LoVo (cell line): ENCODE measurements at regions not wholly inside any gene's neighbourhood (a gene's known extent, or its start where the extent isn't known, plus 50 kb on each side); places are given as distances from the start of the nearest gene placed in this dataset.
A peak's percentile ranks its signal among the peaks of the same experiment; 100 is the strongest.

Source experiments
- DNase-seq: peaks from one replicate; pipeline ENCODE4 v3.0.0-alpha.2; 2016; ENCODE audit warnings: low spot score

DNA sequence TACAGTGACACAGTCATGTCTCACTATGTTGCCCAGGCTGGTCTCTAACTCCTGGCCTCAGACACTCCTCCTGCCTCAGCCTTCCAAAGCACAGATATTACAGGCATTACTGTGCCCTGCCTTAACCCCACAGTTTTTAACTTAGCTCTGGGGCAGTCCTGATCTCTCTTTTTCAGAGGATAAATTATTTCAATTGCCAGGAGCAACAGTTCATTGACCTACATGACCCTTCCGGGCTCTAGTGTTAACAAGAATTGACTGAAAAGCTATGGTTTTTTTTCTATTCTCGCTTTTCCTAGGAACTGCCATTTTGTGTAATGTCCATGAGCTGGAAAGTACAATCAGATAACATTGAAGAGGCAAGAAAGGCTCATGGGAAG is 92.8 kb downstream of the HNRNPLL start:
- no peak for DNase-seq

DNA sequence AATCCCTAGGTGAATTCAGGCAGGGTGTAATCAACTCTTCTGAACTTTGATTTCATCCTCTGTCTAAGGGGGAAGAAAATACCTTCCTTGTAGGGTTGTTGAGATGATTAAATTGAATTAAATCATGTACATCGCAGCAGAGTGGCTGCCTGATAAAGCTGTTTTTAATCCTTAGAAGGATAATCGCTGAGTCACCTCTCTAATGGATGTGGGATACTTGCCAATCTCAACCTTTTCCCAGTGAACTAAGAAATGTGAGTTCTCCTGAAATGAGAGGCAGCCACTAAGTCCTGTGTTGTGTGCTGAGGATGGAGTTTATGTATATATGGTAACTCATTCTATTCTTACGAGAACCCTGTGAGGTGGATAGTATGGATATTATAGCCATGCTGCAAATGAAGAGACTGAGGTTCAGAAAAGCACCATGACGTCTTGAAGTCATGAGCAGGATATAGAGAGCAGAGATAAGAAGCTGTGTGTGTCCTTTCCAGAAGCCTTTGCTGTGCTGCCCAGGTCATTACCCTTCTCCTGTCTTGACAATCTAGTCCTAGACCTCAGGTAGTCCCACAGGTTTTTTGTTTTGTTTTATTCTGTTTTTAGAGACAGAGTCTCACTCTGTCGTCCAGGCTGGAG is 93.3 kb downstream of the HNRNPLL start:
- DNase-seq: peak; percentile 36

DNA sequence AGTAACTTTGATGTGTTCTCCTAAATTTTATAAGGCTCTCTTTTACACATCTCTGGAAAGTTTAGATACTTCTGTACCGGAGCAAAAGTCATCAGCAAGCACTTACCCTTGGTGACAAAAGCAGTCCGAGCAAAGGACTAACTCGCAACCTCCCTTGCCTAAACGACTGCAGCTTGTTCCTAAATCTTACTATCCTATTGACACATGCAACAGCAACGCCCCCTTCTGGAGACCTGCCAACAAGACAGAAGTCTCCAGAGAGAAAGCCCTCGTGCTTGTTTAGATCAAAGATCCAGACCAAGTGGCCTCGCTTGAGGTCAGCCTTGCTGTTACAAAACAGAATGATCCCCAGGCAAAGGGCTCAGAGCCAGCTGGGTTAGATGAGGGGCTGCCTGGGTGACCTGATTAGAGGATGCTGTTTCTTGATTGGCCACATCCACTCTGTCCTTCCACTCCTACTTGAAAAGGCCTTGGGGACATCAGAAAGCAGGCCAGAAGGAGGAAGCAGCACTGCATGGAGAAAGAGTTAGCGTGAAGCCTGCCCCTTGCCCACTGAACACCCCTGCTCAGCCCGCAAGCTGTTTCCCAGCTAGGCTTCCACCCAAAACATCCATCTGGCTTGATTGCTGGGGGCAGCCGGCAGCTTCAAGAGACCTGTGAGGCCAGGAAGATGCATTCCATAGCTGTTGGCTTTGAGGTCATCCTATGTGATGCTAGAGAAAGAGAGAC is 94.3 kb downstream of the HNRNPLL start:
- peak; percentile 79 for DNase-seq

GRCh38 chr2:38507712-38508111 is 95.0 kb downstream of the HNRNPLL start:
- DNase-seq: no peak

DNA sequence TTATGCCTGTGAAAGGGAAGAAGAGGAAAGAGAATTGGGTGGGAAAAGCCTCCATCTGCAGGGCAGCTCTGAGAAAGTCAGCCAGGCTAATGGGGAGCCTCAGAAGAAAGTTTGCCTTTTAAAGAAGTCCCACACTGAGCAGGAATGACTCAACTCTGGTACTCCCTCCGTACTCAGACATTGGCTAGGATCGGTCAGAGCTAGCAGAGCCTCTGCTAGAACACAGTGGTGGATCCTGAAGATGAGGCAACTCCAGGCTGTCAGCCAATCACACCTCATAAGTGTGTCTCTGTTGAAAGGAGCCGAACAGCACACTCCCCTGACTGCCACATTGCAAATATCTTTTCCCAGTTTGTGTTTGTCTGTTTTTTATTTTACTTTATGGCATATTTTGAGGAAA is 96.9 kb downstream of the HNRNPLL start:
- no peak for DNase-seq

DNA sequence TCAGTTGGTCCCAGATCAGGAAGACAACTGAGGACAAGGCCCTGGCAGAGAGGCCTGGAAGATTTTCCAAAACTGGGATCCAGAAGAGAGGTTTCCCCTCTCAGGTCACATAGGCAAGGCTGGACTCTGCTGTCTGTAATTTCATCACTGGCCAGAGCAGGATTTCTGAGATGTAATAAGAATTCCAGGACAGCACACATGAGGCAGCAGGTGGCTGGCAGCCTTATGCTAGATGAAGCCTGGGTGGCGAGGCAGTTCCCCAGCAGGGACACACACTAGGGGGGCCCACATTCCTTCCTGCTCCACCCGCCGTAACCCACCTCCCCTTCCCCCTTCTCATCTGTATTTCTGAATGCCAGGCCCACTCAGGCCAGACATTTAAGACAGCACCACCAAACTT is 98.6 kb downstream of the HNRNPLL start:
- DNase-seq: no peak

DNA sequence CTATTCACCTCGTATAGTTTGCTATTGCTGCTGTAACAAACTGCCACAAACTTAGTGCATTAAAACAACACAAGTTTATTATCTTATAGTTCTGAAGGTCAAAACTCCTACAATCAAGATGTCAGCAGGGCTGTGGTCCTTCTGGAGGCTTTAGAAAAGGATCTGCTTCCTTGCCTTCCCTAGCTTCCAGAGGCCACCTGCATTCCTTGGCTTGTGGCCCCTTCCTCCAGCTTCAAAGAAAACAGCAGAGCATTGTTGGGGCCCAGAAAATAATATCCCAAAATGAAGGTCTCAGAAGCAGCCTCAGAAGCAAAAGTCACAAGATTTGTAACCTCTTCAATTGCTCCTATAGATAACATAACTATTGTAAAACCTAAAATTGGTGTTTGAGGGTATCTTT is 100.6 kb downstream of the HNRNPLL start:
- DNase-seq: no peak

- DNase-seq: no peak
Observed at GRCh38 chr2:38500283-38500634, 102.5 kb downstream of the HNRNPLL start.

DNA sequence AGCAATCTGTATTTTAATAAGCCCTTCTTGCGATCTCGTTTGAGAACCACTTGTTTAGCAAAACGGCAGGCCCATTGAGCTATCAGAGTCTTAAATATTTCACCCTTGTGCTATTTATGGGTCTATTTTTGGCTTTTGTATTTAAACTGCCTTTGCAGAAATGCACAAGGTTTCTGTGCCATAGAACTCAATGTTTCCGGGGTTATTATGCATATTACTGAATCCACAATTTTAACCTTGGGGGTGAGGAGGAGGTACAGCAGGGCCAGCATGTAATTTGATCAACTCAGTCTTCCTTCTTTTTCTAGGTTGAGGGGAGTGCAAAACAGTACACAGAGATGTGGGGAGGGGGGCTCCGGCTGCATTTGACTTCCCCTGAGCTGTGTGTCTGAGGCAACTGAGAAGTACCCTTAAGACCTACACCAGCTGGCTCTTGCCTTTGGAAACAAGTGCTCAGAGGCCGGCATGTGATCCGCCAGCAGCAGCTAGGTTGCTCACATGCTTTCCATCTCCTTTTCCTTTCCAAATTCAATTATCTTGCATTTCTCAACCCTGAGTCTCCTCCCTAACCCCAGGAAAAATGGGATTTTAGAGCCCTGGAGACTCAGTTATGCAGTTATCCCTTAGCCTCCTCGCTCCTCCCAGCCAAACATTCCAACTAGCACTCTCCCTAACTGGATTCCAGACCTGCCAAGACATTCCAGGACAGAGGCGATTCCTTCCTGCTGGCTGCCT is 103.0 kb downstream of the HNRNPLL start:
- DNase-seq: no peak

DNA sequence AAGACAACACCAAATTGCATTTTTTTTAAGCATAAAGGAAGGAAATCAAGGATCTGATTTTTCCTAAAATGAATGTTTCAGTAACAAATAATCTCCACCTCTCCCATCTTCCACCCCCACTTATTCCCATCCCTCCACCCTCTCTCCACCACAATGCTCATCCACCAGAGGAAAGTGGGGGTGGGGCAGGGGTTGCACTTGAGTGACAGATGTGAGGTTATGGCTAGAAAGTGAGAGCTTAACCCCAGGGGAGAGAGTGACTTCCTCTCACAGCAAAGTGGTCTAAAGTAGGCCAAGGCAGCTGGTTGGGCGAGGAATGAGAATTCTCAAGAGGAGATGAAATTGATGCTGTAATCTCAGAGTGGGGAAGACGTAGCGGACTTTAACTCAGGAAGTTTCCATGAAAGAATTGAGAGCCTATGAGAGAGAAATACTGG is 104.7 kb downstream of the HNRNPLL start:
- no peak for DNase-seq

DNA sequence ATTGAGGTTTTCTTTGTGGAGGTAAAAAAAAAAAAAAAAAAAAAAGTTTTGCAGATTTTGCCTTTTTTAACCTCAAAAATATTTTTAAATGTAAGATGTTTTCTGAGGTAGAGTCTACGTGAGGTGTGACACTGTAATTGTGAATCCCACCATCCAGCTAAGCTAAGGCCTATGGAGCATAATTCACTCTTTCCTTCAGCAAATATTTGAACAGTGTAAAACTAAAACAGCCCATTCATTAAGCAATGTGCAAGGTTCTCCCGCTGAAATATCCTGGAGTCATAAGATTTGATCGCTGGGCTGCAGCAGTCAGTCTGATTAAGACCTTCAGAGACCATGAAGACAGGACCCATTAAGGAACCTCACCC is 105.1 kb downstream of the HNRNPLL start:
- DNase-seq: no peak

DNA sequence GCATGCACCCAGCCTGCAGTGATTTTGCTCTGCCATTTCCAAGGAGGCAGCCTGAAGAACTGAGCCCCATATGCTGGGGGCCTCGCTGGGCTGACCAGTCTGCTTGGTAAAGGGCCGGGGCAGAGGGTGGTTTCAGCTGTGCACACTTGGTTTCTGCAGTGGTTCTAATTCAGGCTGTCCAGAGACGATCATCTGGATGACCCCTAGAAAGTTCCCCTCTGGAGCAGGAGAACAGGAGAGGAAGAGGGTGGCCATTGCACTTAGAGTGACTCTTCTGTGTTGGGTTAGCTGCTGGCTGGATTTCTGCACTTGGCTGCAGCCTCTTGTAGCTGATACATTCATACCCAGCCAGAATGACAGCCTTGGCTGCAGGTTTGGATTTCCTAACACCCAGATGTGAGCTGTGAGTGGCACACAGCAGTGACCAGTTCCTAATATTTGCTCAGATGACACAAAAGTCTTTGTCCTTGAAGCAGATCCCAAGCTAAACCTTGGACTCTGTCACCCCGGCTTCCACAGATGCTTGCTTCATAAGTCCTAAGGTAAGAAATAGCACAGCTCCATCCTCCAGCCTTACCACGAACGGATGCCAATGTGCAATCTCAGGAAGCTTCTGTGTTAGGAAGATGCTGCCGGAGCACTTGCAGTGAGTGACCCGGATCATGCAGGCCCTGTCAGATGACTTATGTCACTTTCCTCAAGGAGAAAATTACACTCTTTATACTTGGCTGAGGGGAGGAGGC is 105.6 kb downstream of the HNRNPLL start:
- no peak for DNase-seq

DNA sequence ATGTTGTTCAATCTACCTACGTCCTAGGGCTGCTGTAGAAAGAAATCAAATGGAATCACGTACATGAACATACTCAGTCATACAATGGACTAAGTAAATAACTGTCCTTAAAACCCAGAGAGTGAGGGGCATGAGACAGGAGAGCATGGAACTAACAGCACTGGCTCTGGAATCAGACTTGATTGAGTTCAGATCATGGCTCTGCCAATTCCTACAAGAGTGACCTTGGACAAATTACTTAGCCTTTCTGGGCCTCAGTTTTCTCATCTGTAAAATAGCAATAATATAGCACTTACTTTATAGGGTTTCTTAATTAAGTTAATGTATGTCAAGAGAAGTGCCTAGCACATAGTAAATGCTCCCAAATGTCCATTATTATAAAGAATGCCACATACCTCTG is 106.8 kb downstream of the HNRNPLL start:
- no peak for DNase-seq

DNA sequence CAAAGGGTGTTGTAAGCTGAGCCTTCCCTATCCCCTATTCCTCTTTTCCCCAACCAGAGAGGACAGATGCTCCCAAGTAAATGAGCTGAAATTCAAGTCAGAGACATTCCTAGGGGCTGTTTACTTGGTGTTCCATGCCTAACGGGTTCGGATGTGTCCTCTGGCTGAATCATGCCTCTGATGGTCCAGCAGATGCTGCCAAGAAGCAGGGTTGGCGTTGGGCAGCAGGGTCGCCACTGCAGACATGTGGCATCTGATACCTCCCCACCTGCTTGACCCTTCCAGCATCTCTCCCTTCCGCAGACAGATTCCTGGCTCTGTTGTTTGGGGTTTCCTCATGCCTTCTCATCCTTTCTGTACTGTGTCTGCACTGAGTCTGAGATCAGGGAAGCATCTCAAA is 108.3 kb downstream of the HNRNPLL start:
- DNase-seq: no peak

GRCh38 chr2:38492042-38492615 is 110.6 kb downstream of the HNRNPLL start:
- no peak for DNase-seq

- no peak for DNase-seq
Observed at GRCh38 chr2:38491436-38491835, 111.3 kb downstream of the HNRNPLL start.

- no peak for DNase-seq
Observed at GRCh38 chr2:38489846-38490245, 112.8 kb upstream of the ATL2 start.

GRCh38 chr2:38487852-38488251 is 110.8 kb upstream of the ATL2 start:
- no peak for DNase-seq

DNA sequence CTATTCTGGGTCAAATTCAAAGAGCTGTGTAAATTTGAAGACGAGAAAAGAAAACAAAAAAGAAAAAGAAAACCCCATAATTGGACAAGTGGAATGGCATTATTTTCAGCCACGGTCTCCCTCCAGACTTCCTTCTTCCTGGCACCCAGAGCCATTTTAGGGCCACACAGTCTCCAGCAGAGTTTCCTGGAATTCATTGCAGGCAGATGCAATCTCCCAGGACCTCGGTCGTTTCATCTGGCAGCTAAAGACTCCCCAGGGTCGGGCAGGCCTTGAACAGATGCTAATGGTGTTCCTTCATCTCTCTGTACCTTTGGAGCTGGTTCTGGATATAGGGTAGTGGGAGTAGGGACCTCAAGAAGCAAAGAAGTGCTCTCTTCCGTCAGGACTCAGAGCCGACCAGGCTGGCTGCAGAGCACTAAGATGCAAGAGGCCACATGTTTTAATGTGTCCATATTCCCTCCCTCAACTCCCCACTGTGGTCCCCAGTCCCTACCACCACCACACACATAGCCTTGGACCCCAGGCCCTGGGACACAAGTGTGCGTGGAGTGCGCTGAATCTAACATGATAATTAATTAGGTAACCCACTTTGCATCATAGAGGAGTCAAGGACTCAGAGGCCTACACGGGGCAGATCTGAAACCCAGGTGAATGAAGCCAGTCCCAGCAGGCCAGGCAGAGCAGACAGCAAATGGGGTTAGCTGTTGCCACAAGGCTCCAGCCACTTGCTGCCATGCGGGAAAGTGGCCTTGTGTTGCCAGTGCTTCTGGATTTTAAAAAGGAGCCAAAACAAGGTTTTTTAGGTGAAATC is 109.3 kb upstream of the ATL2 start:
- DNase-seq: no peak

- no peak for DNase-seq
Observed at GRCh38 chr2:38485734-38486133, 108.7 kb upstream of the ATL2 start.

- DNase-seq: no peak
Observed at GRCh38 chr2:38484957-38485356, 107.9 kb upstream of the ATL2 start.
